ENCODE measurements at regions not wholly inside any gene's neighbourhood (a gene's known extent, or its start where the extent isn't known, plus 50 kb on each side); places are given as distances from the start of the nearest gene placed in this dataset.
A peak's percentile ranks its signal among the peaks of the same experiment; 100 is the strongest.

DNA sequence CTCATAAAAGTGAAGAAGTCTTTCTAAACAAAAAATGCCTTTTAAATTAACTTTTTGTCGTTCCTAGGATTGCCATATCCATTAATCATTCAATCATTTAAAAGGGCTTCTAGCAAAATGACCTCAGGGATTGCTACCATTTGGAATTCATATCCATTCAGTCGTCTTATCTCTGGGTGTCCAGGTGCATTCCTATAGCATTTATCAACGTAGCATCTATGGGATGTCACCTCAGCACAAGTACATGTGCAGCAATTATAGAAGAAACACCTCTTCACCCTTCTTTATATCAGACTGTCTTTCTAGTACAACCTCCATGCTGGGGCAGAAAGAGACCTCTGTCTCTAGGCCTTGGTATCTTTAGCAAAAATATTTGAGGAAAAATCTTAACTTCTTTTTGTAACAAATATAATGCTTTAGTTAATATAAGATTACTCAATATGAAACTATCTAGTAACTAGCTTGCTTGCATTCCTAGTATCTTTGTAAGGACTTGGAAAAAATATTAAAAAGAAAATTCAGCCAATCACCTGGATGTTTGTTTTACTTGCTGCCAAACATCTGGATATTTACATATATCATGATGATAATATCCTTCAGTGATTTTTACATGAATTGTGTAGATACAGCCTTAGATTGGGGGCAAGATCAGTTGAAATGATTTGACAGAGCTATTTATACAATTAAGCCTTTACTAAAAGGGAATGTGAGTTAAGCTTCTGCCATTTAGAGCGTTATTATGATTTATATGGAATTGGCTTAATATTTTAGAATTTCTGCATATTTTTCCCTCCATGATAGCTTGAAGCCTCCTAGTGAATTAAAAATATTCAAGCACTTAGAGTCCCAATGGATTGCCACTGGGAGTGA lies 356.8 kb downstream of the HDGFL1 start:
- Mint-ChIP-seq H3K4me1 (ENCODE audit: unreplicated experiment) (peaks cover 27% of the 10 kb centered on the region), H3K36me3 (ENCODE audit: unreplicated experiment) (no peaks in the 10 kb centered on the region), H3K27me3 (ENCODE audit: unreplicated experiment) (no peaks in the 10 kb centered on the region), H3K27ac (ENCODE audit: unreplicated experiment) (peak overlapping the region; percentile 31), H3K9me3 (ENCODE audit: unreplicated experiment) (no peaks in the 10 kb centered on the region), H3K4me3 (ENCODE audit: unreplicated experiment) (no peak overlapping the region)
- no peak for TF ChIP-seq CTCF (IDR thresholded peaks at IDR 0.05)
- no peak for DNase-seq (ENCODE audit: extremely low spot score, unreplicated experiment)

DNA sequence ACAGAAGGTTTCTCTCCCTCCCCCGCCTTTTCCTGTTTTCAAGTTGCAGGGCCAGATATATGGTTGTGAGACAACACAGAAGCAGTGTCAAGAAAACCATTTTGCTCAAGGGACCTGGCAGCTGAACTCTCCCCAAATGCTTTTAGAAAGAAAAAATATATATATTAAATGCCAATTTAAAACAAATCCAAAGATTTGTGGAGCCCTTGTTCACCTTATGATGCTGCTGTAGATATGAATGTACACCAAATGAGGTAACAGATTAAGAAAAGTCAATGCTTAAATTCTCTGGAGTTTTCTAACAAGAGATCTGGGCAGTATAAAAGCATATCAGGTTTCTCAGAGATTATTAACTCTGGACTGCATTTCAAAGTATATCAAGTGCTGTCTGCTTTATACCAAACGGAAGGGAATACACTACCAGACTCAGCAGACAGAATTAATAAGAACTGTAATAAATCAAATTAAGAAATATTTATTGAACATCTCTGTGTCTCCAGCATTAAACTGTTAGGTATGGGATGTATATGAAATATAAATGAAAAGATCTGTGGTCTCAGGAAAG lies 357.5 kb downstream of the HDGFL1 start:
- Mint-ChIP-seq H3K27ac (ENCODE audit: unreplicated experiment) (peak overlapping the region; percentile 31), H3K9me3 (ENCODE audit: unreplicated experiment) (no peaks in the 10 kb centered on the region), H3K4me1 (ENCODE audit: unreplicated experiment) (peaks cover 27% of the 10 kb centered on the region), H3K36me3 (ENCODE audit: unreplicated experiment) (no peaks in the 10 kb centered on the region), H3K4me3 (ENCODE audit: unreplicated experiment) (no peak overlapping the region), H3K27me3 (ENCODE audit: unreplicated experiment) (no peaks in the 10 kb centered on the region)
- no peak for DNase-seq (ENCODE audit: extremely low spot score, unreplicated experiment)
- TF ChIP-seq CTCF (IDR thresholded peaks at IDR 0.05): no peak

DNA sequence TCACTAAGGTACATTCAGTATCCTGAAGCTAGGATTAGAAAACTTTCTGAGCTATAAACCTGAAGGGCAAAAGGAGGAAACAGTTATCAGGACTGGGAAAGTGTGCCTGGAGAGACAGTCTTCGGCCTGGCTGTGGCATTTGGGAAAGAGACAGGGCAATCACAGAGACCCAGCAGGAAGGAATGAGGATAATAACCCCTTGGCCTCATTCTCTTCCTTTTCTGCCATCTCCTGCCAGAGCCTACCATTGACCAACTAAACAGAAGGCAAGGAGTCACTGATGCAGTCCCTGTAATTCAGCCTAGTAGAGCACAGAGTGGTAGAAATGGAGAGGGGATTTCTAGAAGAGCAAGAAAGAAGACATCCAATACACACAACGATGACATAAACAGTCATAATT lies 359.4 kb downstream of the HDGFL1 start:
- H3K27ac Mint-ChIP-seq (ENCODE audit: unreplicated experiment): no peak overlapping the region
- H3K27me3 Mint-ChIP-seq (ENCODE audit: unreplicated experiment): no peaks in the 10 kb centered on the region
- DNase-seq (ENCODE audit: extremely low spot score, unreplicated experiment): no peak
- peaks cover 22% of the 10 kb centered on the region for H3K4me1 Mint-ChIP-seq (ENCODE audit: unreplicated experiment)
- H3K36me3 Mint-ChIP-seq (ENCODE audit: unreplicated experiment): no peaks in the 10 kb centered on the region
- no peak overlapping the region for H3K4me3 Mint-ChIP-seq (ENCODE audit: unreplicated experiment)
- no peaks in the 10 kb centered on the region for H3K9me3 Mint-ChIP-seq (ENCODE audit: unreplicated experiment)
- TF ChIP-seq CTCF (IDR thresholded peaks at IDR 0.05): no peak

GRCh38 chr6:22929311-22929985 lies 360.1 kb downstream of the HDGFL1 start:
- no peak overlapping the region for H3K4me3 Mint-ChIP-seq (ENCODE audit: unreplicated experiment)
- H3K4me1 Mint-ChIP-seq (ENCODE audit: unreplicated experiment): peaks cover 22% of the 10 kb centered on the region
- H3K27me3 Mint-ChIP-seq (ENCODE audit: unreplicated experiment): no peaks in the 10 kb centered on the region
- TF ChIP-seq CTCF (IDR thresholded peaks at IDR 0.05): no peak
- no peak for DNase-seq (ENCODE audit: extremely low spot score, unreplicated experiment)
- H3K9me3 Mint-ChIP-seq (ENCODE audit: unreplicated experiment): no peaks in the 10 kb centered on the region
- H3K36me3 Mint-ChIP-seq (ENCODE audit: unreplicated experiment): no peaks in the 10 kb centered on the region
- peak overlapping the region; percentile 17 for H3K27ac Mint-ChIP-seq (ENCODE audit: unreplicated experiment)

Data from osteocyte (in vitro differentiated cells).